IPS-18c (cell line): ENCODE measurements at regions not wholly inside any gene's neighbourhood (a gene's known extent, or its start where the extent isn't known, plus 50 kb on each side); places are given as distances from the start of the nearest gene placed in this dataset.

Source experiments
- H3K4me3 ChIP-seq: 2 replicates; pipeline ENCODE4 v1.7.0; 2013; ENCODE audit warnings: low read depth, mild to moderate bottlenecking, low read length, moderate library complexity; ENCODE audit not compliant: insufficient read depth
- H3K9me3 ChIP-seq: one replicate; pipeline ENCODE4 v1.6.1; 2013; ENCODE audit warnings: mild to moderate bottlenecking, low read length, moderate library complexity; ENCODE audit not compliant: control insufficient read depth, insufficient read depth

DNA sequence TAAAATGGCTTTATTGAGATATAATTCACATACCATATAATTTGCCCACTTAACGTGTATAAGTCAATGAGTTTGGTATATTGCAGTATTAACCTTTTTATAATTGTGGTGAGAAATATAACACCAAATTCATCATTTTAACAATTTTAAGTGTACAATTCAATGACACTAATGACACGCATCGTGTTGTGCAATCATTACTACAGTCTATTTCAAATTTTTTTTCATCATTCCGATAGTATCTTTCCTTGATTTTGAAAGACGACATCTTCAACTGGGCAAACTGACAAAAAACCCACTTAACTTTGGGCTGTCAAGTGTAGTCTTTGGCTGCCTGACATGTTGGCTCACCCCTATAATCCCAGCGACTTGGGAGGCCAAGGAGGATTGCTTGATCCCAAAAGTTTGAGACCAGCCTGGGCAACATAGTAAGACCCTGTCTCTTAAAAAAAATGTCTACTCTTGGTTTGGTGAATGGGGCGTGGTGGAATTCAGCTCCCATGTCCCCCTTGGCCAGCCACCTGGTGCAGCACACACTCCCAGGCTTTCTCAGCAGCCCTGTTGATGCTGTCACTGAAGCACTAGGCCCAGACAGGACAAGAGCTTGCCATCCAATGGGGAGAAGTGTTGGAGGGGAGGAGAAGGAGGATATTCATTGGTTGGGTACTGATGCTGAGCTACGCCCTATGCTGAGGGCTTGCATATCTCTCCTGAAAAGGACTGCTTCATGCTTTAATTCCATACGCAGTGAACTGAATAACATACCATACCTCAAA lies 150.5 kb downstream of the CD83 start:
- H3K4me3 ChIP-seq: no peak overlapping the region
- H3K9me3 ChIP-seq: peaks cover 12% of the 10 kb centered on the region

DNA sequence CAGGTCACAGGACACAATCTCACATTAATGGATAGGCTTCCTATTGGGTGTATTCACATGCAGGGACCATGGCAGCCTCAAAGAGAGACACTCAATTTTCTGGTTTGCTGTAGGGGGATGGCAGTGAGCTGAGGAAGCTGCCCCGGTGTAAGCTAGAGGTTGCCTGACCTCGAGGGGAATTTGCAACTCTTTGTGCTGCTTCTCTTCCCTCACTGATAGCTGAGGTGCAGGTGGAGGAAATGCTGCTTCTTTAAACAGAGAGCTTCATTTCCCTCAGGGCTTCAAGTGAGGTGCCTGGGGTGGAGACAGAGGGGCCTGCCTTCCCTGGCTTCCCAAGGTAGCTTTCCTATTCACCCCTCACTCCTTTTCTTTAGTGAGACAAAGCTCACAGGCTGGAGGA lies 151.9 kb downstream of the CD83 start:
- peaks cover 12% of the 10 kb centered on the region for H3K9me3 ChIP-seq
- H3K4me3 ChIP-seq: no peak overlapping the region

DNA sequence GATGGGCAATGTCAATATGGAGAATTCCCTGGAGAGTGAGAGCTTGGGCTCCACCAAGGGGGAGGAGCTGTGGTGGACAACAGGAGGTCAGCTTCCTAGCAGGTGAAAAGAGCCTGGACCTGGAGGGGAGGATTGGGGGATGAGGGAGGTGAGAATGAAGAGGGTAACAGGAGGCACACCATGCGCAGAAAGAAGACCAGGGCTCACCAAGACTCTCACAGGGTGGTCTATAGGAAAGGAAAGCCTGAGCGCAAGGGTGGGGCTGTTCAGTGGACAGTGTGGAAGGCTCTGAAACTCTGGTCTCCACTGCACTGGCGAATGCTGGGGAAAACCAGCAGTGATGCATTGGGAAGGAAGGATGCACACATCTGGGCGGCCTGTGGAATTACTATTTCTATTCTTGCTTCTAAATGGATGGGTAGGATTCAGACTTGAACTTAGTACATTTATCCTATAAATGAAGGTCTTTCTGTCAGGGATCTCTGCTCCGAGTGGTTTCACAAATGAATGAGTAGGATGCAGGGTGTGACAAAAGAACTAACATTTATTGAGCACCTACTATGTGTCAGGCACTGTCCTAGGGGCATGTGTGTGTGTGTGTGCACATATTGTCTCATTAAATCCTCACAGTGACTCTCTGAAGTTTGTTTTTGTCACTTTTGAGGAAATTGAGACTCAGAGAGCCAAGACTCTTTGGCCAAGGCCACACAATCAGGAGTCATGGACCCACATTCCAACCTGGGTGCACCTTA lies 152.7 kb downstream of the CD83 start:
- Histone ChIP-seq H3K9me3 (peaks cover 12% of the 10 kb centered on the region), H3K4me3 (no peak overlapping the region)

DNA sequence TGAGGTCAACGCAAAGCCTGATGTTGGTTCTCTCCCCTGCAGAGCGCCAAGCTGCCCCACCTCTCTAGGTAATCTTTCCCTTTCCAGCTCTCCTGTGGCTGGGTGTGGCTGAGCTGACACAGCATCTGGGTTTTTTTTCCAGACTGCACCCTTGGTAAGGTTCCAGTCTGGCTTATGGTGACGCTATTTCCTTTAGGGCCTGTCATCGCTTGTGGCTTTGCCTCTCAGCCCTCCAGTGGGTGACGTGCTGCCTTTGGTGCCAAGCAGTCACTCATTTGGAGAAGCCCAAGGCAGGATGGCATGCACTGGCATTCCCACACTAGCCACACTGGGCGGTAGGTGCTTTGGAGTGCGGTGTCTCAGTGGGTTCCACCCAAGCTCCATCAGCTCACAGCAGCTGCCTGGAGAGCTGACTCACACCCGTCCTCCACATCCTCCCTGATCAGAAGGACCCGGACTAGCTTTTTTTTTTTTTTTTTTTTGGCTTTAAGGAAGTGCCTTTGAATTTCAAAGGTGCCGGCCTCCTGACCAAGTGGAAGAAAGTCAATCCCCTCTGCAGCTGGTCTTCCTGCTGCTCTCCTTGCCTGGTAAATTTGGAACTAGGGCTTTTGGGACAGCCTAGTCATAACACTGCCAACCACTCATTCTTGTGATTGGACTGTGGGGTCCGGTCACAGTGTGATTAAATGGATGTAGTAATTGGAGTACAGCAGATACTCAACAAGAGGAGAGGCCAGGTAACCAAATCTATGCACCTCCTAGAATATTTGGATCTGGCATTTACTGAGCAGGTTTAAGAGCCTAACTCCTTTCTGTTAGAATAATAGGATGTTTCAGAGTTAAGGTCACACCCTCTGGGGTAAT lies 153.6 kb downstream of the CD83 start:
- Histone ChIP-seq H3K4me3 (no peak overlapping the region), H3K9me3 (peaks cover 12% of the 10 kb centered on the region)

DNA sequence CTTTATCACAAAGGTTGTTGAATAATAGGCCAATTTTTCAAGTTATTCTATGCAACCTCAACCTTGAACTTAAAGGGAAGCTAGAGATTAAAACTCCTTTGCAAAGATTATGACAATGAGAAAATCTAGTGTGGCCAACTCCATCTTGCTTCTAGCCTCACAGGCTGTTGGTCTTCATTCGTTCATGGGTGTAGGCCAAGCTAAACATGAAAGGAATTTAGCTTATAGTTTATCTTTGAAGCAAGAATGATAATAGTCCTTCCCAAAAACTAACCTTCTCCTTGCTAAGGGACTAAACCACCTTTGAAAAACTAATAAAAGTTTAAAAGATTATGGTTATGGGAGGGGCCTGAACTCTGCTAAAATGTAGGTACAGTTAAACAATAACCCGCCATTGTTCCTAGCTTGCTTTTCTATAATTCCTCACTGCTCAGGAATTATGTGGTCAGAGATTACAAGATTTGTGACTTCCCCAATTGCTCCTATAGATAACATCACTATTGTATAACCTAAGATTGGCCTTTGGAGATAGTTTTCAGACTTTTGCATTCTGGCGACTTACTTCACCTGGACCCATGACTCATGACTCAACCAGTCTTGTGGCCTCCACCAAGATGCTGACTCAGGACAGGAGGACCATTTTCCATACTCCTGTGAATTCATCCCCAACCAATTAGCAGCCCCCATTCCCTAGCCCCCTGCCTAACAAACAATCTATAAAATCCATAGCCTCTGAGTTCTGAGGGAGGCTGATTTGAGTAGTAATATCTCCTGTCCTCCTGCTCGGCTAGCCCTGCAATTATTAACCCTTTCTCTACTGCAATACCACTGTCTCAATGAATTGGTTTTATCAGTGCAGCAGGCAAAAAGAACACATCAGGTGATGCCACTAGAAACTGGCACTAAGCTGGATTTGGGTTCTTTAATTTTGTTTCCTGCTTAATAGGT lies 154.5 kb downstream of the CD83 start:
- Histone ChIP-seq H3K4me3 (no peak overlapping the region), H3K9me3 (peaks cover 12% of the 10 kb centered on the region)

DNA sequence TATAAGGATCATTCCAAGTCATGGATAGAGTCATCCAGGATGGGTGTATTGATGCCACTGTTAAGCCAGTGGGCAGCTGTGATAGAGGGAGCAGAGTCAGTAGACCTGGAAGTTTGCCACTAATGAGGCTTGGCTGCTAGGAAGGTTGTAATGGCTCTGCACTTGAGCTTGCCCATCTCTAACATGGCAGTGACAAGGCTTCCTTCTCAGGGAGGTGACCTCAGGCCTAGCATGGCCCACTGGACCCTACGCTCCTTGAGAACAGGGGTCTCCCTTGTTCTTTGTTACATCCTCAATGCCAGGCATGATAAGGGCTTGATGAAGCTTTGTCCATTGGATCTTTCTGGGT lies 155.1 kb downstream of the CD83 start:
- H3K4me3 ChIP-seq: no peak overlapping the region
- peaks cover 12% of the 10 kb centered on the region for H3K9me3 ChIP-seq

DNA sequence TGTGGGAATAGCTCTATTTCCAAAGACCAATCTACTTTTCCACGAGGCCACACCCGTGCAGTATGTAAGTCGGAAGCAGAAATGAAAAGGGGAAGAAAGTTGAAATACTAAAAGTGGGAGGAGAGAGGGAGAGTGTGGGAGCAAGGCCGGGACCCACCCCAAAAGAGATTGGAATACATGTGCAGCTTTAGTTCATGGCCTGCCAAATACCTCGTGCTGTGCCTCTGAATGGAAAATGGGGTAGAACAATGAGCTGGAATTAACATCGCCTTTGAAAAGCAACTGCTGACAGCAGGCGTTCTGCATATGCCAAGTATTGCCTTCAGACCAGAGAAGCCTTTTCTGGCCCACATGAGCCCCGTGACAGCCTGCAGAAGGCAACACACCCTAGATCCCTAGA lies 155.6 kb downstream of the CD83 start:
- Histone ChIP-seq H3K9me3 (peaks cover 12% of the 10 kb centered on the region), H3K4me3 (no peak overlapping the region)

DNA sequence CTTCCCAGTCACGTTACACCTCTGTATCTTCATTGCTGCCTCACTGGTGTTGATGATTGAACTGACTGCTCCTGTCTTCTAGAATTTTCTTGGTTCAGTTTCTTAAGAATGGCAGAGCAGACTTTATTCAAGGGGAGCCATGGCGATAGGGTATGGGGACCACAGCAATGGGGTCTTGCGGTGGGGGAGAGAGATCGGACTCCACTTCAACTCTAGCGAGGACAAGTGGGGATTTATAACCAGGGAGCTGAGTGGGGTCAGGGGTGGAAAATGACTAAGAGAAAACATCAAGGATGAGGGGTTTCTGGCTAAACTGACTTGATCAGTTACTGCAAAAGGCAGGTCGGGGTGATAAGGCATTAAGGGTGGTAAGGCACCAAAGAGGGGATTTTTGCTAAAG lies 156.4 kb downstream of the CD83 start:
- Histone ChIP-seq H3K9me3 (peaks cover 12% of the 10 kb centered on the region), H3K4me3 (no peak overlapping the region)

DNA sequence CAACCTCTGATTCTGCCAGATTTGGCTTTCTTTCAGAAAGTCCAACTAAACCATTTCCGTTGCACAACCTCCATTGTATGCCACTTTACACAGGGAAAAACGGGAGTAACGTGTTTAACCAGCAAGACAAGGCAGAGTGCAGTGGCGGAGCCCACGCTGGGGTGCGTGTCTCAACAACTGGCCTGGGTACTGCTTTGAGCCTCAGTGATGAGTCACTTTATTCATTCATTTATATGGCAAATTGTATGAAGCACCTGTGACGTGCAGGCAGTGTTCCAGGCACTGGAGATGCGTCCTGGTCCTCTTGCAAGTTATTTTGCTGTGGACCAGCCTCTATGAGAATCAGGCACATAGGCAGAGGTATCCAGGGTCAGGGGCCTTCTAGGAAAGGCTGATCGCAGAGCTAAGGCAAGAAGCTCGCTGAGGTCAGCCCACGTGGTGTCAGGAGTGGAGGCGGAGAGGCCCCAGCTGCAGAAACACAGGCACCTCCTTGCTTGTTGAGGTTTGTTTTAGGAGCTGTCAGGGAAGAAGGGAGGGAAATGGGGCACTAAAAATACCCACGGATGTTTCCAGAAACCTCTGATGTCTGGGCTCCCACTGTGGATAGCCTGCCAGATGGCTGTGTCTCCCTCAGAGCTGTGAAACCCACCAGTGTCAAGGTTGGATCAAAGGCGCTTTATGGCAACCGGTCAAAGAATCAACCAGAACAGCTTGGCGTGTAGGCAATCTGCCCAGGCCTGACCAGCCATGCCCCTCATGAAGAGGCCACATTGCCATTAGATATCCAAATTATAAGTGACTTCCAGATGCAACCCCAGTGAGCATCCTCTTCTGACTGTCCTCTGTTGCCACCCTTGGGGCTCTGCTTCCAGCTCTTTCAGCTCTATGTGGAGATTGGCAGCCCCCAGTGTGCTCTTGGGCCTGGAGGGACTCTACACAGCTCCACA lies 157.2 kb downstream of the CD83 start:
- Histone ChIP-seq H3K4me3 (no peak overlapping the region), H3K9me3 (peaks cover 12% of the 10 kb centered on the region)

DNA sequence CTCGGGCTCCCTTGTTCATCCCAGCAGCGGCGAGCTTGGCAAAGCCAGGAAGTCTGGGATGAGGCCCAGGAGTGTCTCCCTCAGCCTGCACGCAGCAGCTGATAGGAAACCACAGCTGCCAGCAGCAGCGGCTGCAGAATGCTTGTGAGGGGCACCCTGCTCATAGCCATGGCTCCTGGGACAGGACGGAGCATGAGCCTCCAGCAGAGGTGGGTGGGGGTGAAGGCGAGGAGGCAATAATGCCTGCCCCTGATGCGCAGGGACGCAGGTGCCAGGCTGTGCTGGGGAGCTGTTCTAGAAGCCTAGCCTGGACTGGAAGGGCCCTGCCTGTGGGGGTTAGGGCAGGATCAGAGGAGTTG lies 157.9 kb downstream of the CD83 start:
- Histone ChIP-seq H3K4me3 (no peak overlapping the region), H3K9me3 (peaks cover 12% of the 10 kb centered on the region)

DNA sequence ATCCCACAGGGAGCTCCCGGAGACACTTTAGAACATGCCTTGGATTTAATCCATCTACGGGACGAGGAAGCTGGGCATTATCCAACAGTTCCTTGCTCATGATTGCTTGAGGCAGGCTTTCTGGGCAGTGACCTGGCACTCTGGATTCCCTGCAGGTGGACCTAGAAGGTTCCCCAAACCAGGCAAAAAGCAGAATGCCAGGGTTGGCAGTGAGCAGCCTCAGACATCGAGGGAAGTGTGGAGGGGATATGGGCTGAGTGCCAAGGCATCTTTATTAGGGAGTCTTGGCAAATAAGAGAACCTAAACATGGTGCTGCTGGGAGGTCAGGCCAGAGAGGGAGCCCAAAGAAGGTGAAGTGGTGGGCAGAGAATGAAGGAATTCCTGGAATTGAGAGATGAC lies 158.5 kb downstream of the CD83 start:
- peaks cover 11% of the 10 kb centered on the region for H3K9me3 ChIP-seq
- H3K4me3 ChIP-seq: no peak overlapping the region

DNA sequence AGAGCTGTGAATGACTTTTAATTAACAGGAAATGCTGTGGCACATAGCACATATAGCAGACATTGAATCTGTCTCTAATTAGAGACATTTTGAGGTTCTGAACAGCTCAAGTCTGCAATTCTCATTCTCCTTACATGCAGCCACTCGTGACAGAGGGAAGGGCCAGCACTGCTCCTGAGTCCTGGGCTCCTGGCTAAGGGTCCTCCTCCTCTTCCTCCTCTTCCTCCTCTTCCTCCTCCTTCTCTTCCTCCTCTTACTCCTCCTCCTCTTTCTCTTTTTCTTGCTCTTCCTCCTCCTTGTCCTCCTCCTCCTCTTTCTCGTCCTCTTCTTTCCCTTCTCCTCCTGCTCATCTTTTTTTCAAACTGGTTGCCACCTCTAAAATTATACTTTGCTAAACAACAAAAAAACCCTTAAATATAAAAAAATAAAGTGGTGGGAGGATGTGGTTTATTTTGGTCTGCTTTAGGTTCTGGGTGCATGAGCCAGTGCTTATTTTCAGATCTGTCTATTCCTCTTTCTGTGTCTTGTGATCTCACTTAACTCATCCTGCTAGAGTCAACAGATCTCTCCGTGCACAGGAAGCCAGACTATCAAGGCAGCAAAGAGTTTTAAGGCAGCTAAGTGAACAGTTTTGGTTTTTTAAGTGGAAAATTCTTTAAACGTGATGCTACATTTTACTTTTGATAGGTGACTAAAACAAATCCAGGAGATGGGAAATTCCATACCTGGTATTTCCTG lies 159.3 kb downstream of the CD83 start:
- H3K9me3 ChIP-seq: peaks cover 7% of the 10 kb centered on the region
- H3K4me3 ChIP-seq: no peak overlapping the region

DNA sequence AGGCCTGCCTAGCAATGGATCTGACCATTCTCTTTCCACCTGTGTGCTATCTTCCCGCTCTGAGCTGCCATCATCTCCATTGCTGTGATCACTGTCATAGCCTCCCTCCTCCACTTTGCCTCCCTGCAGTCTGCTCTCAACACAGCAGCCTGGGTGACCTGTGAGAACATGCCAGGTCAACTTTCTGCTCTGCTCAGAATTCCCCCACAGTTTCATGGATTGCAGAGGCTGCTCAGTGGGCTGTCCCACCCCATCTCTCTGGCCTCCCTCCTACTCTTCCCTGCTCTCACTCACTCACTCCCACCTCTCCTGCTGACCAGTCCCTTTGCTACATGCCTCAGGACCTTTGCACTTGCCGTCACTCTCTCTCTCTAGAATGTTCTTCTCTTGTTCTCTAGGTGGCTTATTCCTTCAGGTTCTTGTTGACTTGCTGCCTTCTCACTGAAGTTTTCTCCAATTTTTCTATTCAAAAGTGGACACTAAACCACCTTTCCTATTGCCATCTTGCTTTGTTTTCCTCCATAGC lies 159.9 kb downstream of the CD83 start:
- Histone ChIP-seq H3K9me3 (peaks cover 1% of the 10 kb centered on the region), H3K4me3 (no peak overlapping the region)

DNA sequence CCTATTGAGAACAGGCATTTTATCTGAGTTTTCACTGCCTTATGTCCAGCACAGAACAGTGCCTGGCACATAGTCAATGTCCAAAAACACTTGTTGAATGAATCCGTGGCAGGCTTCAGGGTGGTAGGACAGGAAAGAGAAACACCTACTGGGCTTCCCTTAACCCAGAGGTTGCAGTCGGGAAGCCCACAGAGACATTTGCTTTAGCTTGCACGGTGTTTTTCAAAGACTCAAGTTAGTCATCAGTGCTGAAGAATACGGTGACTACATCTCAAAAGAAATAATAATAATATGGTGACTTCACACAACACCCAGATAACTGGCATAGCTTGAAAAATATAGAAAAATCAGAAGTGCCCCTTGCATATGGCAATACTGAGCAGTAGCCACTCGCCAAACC lies 160.4 kb downstream of the CD83 start:
- no peaks in the 10 kb centered on the region for H3K9me3 ChIP-seq
- no peak overlapping the region for H3K4me3 ChIP-seq

DNA sequence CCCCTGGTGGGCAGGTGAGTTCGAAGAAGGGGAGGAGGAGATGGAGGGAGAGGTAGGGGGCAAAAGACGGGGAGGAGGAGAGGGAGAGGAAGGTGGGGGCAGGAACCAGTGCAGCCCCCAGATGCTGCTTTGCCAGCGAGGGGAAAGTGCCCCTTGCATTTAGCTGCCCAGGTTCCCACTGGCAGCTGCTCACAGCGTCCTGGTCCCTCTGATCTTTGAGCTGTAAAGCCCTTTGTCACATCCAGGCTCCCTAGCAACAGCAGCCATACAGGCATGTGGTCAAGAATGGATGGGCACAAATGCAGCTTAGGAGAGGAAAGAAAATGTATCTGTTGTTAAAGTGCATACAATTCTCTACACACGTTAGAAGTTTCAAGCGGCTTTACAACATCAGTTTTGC lies 160.9 kb downstream of the CD83 start:
- Histone ChIP-seq H3K4me3 (no peak overlapping the region), H3K9me3 (no peaks in the 10 kb centered on the region)
